ENCODE measurements at regions not wholly inside any gene's neighbourhood (a gene's known extent, or its start where the extent isn't known, plus 50 kb on each side); places are given as distances from the start of the nearest gene placed in this dataset.

- ChIA-PET POLR2A (no interaction called here), CTCF (interaction anchor here (0.9 to 1.0 kb wide), 2 partner anchors 19 to 24 kb away, joined by 3 read pairs; no protein-coding TSS in a partner anchor)
- no peak for TF ChIP-seq CTCF (IDR thresholded peaks at IDR 0.05; ENCODE audit: insufficient read depth, low read length, missing control alignments)
- H3K4me3 ChIP-seq (ENCODE audit: low read depth, low read length), result no peak overlapping the region
- no peak for DNase-seq (ENCODE audit: low read depth, low spot score)
These were observed 59.2 kb upstream of the SSBP3 start for GRCh38 chr1:54465351-54465811.

GRCh38 chr1:54464477-54465146 lies 58.4 kb upstream of the SSBP3 start:
- H3K4me3 ChIP-seq (ENCODE audit: low read depth, low read length), result no peak overlapping the region
- ChIA-PET POLR2A (no interaction called here), CTCF (interaction anchor here (0.9 to 1.0 kb wide), 2 partner anchors 20 to 25 kb away, joined by 3 read pairs; no protein-coding TSS in a partner anchor)
- DNase-seq (ENCODE audit: low read depth, low spot score), result no peak
- no peak for TF ChIP-seq CTCF (IDR thresholded peaks at IDR 0.05; ENCODE audit: insufficient read depth, low read length, missing control alignments)

GRCh38 chr1:54464031-54464476 lies 57.9 kb upstream of the SSBP3 start:
- POLR2A ChIA-PET, result no interaction called here
- DNase-seq (ENCODE audit: low read depth, low spot score), result no peak
- CTCF ChIA-PET, result no interaction called here
- no peak overlapping the region for H3K4me3 ChIP-seq (ENCODE audit: low read depth, low read length)
- no peak for TF ChIP-seq CTCF (IDR thresholded peaks at IDR 0.05; ENCODE audit: insufficient read depth, low read length, missing control alignments)

GRCh38 chr1:54463259-54464030 lies 57.3 kb upstream of the SSBP3 start:
- CTCF ChIA-PET, result no interaction called here
- DNase-seq (ENCODE audit: low read depth, low spot score), result no peak
- POLR2A ChIA-PET, result interaction anchor here (0.5 kb wide), 1 partner anchor 79 kb away, joined by 4 read pairs; no protein-coding TSS in a partner anchor
- no peak for TF ChIP-seq CTCF (IDR thresholded peaks at IDR 0.05; ENCODE audit: insufficient read depth, low read length, missing control alignments)
- no peak overlapping the region for H3K4me3 ChIP-seq (ENCODE audit: low read depth, low read length)

GRCh38 chr1:54462597-54463258 lies 56.5 kb upstream of the SSBP3 start:
- DNase-seq (ENCODE audit: low read depth, low spot score), result no peak
- no peak for TF ChIP-seq CTCF (IDR thresholded peaks at IDR 0.05; ENCODE audit: insufficient read depth, low read length, missing control alignments)
- CTCF ChIA-PET, result no interaction called here
- H3K4me3 ChIP-seq (ENCODE audit: low read depth, low read length), result no peak overlapping the region
- POLR2A ChIA-PET, result no interaction called here
